Upper lobe of left lung (tissue), 4 donors: ENCODE measurements at regions not wholly inside any gene's neighbourhood (a gene's known extent, or its start where the extent isn't known, plus 50 kb on each side); places are given as distances from the start of the nearest gene placed in this dataset.

Experiments used
- EP300 ChIP-seq, 4 donors: sonication (generic); formaldehyde crosslinking; IDR thresholded peaks; one replicate each; pipeline ENCODE4 v1.5.1; 2017; ENCODE audit warnings: antibody characterized with exemption in 4 of 4, control low read depth in 2 of 4
- POLR2A ChIP-seq, 4 donors: fragments of 450-650 bp; IDR thresholded peaks; one replicate each; pipeline ENCODE4 v1.5.1; 2016 to 2017; ENCODE audit warnings: antibody characterized with exemption in 4 of 4, mild to moderate bottlenecking in 2 of 4
- TF ChIP-seq, protein P1 (sequence below), 6 experiments: fragments of 450-650 bp in 4 of 6; fragments of 200-600 bp in 2 of 6; sonication (generic) in 2 of 6; IDR thresholded peaks; one replicate each; pipeline ENCODE4 v1.5.1; 2016 to 2019; ENCODE audit warnings: antibody characterized with exemption in 6 of 6

DNA sequence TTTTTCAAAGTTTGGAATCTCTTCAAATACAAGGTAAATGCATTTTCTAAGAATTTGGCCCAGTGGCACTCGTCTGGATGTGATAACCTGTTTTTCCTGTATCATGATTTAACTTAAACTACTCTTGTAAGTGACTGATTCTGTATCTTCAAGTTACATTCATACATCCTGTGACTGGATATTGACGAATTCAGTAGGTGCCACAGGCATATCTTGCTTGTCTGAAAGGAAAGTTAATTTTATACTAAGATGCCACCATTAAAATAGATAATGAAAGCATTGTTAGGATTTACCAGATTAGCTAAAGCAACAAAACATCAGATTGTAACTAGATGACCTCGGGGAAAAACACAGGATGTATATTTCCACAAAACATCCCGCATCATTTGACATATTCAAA, 175.3 kb upstream of the ZNF608 start:
- TF ChIP-seq, protein P1, sequence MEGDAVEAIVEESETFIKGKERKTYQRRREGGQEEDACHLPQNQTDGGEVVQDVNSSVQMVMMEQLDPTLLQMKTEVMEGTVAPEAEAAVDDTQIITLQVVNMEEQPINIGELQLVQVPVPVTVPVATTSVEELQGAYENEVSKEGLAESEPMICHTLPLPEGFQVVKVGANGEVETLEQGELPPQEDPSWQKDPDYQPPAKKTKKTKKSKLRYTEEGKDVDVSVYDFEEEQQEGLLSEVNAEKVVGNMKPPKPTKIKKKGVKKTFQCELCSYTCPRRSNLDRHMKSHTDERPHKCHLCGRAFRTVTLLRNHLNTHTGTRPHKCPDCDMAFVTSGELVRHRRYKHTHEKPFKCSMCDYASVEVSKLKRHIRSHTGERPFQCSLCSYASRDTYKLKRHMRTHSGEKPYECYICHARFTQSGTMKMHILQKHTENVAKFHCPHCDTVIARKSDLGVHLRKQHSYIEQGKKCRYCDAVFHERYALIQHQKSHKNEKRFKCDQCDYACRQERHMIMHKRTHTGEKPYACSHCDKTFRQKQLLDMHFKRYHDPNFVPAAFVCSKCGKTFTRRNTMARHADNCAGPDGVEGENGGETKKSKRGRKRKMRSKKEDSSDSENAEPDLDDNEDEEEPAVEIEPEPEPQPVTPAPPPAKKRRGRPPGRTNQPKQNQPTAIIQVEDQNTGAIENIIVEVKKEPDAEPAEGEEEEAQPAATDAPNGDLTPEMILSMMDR (IDR thresholded peaks at IDR 0.05): no peak
- TF ChIP-seq POLR2A (IDR thresholded peaks at IDR 0.05) (no peak), EP300 (IDR thresholded peaks at IDR 0.05) (no peak)
